IPS DF 6.9 (cell line): ENCODE measurements at regions not wholly inside any gene's neighbourhood (a gene's known extent, or its start where the extent isn't known, plus 50 kb on each side); places are given as distances from the start of the nearest gene placed in this dataset.

ENCODE experiments used
- DNase-seq: peaks from one replicate; pipeline ENCODE4 v3.0.0-alpha.2; 2013; ENCODE audit warnings: low read depth, low spot score
- H3K27ac ChIP-seq: one replicate; pipeline ENCODE4 v1.5.1; 2013; ENCODE audit warnings: low read length, control low read depth
- H3K27me3 ChIP-seq: 2 replicates; pipeline ENCODE4 v1.6.1; 2013; ENCODE audit warnings: mild to moderate bottlenecking, low read length; ENCODE audit not compliant: control insufficient read depth, insufficient read depth
- H3K36me3 ChIP-seq: 2 replicates; pipeline ENCODE4 v1.6.1; 2013; ENCODE audit warnings: low read length; ENCODE audit not compliant: control insufficient read depth, insufficient read depth
- H3K4me1 ChIP-seq: 2 replicates; pipeline ENCODE4 v1.6.1; 2013; ENCODE audit warnings: low read length; ENCODE audit not compliant: control insufficient read depth, insufficient read depth
- H3K4me3 ChIP-seq: 2 replicates; pipeline ENCODE4 v1.5.1; 2013; ENCODE audit warnings: mild to moderate bottlenecking, low read length
- H3K9me3 ChIP-seq: 2 replicates; pipeline ENCODE4 v1.6.1; 2013; ENCODE audit warnings: low read length, inconsistent platforms; ENCODE audit not compliant: control insufficient read depth, insufficient read depth
- WGBS: extraction: QIAGEN DNeasy Blood & Tissue Kit; methylation state at CpG from one replicate; pipeline ENCODE4 v1.1.7; 2013; ENCODE audit warnings: mixed read lengths, missing lambda C conversion rate; ENCODE audit not compliant: insufficient read length, insufficient coverage; 5-methylcytosine and 5-hydroxymethylcytosine counted together

DNA sequence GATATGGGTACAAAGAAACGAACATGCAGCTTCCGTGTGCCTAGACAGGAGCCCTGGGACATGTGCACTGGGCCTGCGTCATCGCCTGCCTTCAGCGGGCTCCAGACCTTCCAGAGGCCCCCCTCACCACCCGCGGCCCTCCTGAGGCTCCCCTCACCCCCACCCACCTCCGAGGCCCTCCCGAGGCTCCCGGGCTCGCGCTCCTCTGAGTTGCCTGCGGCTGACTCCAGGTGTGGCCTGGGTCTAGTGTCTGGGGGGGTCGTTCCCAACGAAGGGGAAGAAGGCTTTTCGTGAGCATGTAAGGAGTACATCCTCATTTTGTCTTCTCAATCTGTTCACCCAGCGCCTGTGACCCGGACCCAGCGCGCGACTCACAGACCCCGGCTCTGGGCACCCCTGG is 177.3 kb upstream of the ZNF32 start:
- DNase-seq, result no peak
- H3K27me3 ChIP-seq, result no peaks in the 10 kb centered on the region
- H3K27ac ChIP-seq, result no peak overlapping the region
- no peak overlapping the region for H3K4me3 ChIP-seq
- no peaks in the 10 kb centered on the region for H3K4me1 ChIP-seq
- no peaks in the 10 kb centered on the region for H3K9me3 ChIP-seq
- no CpG with 5 or more reads among the region's 22 CpGs for WGBS
- H3K36me3 ChIP-seq, result no peaks in the 10 kb centered on the region

DNA sequence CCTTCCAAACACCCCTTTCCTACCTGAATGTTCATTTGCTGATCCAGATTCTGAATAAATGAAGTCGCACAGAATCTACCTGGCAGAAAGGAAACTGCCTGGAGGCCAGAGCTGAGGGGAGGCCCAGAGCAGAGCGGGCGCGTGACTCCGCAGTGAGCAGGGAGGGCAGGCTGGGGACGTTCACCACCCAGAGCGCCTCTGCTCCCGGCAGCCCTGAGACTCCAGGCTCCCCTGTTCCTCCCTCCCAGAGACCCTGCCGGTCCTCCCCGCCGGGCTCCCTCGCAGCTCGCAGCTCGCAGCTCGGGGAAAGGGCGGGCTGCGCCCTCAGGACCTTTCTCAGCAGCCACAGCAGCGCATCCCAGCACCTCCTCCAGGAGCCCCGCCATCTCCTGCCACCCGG is 176.7 kb upstream of the ZNF32 start:
- no CpG with 5 or more reads among the region's 20 CpGs for WGBS

DNA sequence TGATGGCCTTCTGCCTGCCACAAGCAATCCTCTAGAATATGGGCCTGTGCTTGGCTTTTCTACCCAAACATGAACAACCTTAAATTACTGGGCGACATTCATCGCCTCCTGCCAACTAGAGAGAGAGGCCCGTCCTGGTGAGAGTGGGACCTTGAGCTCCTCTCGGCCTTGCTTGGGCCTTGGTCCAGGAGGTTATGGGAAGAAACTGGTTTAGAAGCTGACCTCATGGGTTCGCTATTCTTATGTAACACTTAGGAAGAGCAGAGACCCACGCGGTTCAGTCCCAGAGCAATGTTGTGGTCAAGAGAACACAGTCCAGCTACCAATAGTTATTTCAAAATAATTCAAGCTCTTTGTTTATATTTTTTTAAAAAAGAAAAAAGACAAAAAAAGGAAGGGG is 176.3 kb upstream of the ZNF32 start:
- WGBS, result no CpG with 5 or more reads among the region's 7 CpGs
- DNase-seq, result no peak
- Histone ChIP-seq H3K27ac (no peak overlapping the region), H3K27me3 (no peaks in the 10 kb centered on the region), H3K9me3 (no peaks in the 10 kb centered on the region), H3K4me1 (no peaks in the 10 kb centered on the region), H3K36me3 (no peaks in the 10 kb centered on the region), H3K4me3 (no peak overlapping the region)

More for the DNA sequence above, 176.7 kb upstream of the ZNF32 start:
- no peak overlapping the region for H3K27ac ChIP-seq
- no peaks in the 10 kb centered on the region for H3K4me1 ChIP-seq
- no peak overlapping the region for H3K4me3 ChIP-seq
- no peaks in the 10 kb centered on the region for H3K36me3 ChIP-seq
- H3K27me3 ChIP-seq, result no peaks in the 10 kb centered on the region
- no peak for DNase-seq
- H3K9me3 ChIP-seq, result no peaks in the 10 kb centered on the region

DNA sequence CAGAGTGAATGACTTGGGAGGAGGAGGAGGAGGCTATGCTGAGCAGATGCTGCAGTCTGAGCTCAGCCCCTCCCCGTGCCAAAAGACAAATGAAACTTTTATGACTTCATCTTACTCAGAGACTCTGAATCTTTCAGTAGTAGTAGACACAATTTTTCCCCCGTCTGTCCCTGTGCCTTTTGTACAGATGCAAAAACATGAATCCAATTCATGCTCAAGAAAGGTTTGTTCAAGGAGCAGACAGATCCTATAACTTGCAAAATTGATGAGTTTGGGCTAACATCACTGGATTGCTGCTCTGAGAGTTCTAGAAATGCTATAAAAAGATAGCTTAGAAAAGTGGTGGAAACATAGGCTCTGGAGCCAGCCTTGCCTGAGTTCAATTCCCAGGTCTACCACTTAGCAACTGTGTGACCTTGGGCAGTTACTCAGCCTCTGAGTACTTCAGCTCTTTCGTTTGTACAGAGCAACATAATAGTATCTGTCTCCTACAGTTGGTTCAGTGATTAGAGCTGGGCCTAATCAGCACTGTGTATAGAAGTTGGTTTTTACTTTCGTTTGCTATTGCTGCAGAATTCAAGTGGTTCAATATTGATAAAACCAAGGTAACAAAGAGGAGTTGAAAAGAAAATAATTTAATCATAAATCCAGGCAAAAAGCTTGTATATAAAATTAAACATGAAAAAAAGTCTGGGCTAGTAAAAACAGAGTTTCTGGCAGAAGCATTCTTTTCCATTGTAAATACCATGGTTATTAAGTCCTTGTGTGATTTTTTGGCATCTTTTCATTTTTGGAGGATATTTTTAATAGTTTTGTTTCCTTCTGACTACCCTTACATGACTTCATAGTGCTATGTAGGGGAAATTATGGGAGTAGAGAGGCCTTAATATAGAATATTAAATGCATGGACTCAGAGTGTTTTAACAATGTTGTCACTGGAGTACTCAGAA is 174.2 kb upstream of the ZNF32 start:
- H3K27ac ChIP-seq, result no peak overlapping the region

DNA sequence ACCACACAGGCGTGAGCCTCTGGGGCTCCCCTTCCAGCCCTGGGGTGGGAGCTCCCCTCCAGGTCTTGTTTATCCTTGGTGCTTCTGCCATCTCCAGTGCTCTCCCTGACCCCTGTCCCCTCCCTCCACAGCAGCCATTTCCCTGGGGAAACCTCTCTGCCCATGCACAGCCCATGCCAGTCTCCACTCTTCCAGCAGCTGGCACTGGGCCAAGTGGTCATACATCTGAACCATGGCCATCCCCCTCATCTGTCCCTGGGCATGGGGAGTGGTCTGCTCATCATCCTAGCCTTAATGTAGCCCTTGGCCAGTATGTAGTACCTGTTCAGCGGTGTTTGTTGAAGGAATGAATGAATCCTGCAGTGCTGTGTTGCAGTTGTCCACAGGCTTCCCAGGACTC is 172.4 kb upstream of the ZNF32 start:
- no peak overlapping the region for H3K27ac ChIP-seq
- no peak overlapping the region for H3K4me3 ChIP-seq
- no peaks in the 10 kb centered on the region for H3K9me3 ChIP-seq
- H3K36me3 ChIP-seq, result no peaks in the 10 kb centered on the region
- H3K4me1 ChIP-seq, result no peaks in the 10 kb centered on the region
- DNase-seq, result no peak
- no peaks in the 10 kb centered on the region; the same call in 1 of the 2 replicates for H3K27me3 ChIP-seq
- no CpG with 5 or more reads among the region's 2 CpGs for WGBS

More for the DNA sequence above, 174.2 kb upstream of the ZNF32 start:
- Histone ChIP-seq H3K4me3 (no peak overlapping the region), H3K4me1 (no peaks in the 10 kb centered on the region), H3K36me3 (no peaks in the 10 kb centered on the region), H3K27me3 (no peaks in the 10 kb centered on the region; the same call in 1 of the 2 replicates), H3K9me3 (no peaks in the 10 kb centered on the region)
- no peak for DNase-seq
- no CpG with 5 or more reads among the region's 4 CpGs for WGBS

DNA sequence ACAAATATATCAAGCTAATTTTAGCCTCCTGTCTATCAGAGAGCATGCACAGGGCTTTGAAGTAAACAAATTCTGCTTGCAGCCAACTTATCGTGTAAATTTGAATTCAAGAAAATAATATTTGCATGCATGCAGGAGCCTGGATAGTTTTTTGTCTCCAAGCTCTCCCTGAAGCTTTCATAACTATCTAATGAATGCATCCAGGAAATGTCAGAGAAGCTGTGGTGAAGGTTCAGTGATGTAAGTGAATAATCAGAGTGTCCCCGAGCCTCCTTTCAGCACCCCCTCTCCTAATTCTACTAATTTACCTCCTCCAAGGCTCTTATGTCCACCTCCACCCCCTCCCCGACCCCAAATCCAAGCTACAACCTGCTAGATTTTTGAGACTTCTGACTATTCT is 172.0 kb upstream of the ZNF32 start:
- Histone ChIP-seq H3K27me3 (no peaks in the 10 kb centered on the region; the same call in 1 of the 2 replicates), H3K27ac (no peak overlapping the region), H3K9me3 (no peaks in the 10 kb centered on the region), H3K4me1 (no peaks in the 10 kb centered on the region), H3K36me3 (no peaks in the 10 kb centered on the region), H3K4me3 (no peak overlapping the region)
- DNase-seq, result no peak
- 100% methylated on average over 1 of the region's 3 CpGs for WGBS

DNA sequence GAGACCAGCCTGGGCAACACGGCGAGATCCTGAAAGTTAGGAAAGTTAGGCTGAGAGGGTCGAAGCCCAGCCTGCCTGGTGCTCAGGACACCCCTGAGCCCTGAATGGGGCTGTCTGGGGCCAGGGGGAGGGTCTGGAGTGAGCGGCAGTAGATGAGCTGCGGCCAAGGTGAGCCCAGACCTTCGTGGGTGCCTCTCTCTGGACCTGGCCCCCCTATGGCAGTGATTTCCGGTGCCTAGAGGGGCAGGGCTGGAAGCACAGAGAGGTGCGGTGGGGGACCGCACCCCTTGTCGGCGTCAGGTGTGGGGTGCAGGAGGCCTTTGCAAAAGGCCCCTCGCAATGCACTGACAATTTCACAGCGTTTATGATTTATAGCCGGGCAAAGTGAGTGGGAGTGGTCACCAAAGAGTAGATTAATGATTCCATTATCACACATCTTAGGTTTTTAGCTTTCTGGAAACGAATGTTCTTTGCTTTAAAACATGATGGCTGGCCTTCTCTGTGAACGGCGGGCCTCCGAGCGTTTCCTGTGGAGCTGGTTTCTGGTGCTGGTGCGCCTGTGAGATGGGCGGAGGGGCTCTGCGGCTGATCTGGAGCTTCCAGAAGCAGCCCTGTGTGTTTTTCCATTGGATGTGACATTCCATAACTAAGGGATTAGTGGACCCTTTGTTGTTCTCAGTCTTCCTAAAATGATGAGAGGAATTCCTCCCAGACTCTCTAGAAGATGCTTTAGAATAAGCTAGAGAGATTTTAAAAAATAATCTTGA is 171.0 kb upstream of the ZNF32 start:
- Histone ChIP-seq H3K4me3 (no peak overlapping the region), H3K36me3 (no peaks in the 10 kb centered on the region), H3K27ac (no peak overlapping the region), H3K27me3 (no peaks in the 10 kb centered on the region; the same call in 1 of the 2 replicates), H3K4me1 (no peaks in the 10 kb centered on the region), H3K9me3 (no peaks in the 10 kb centered on the region)
- WGBS, result no CpG with 5 or more reads among the region's 22 CpGs
- DNase-seq, result no peak

DNA sequence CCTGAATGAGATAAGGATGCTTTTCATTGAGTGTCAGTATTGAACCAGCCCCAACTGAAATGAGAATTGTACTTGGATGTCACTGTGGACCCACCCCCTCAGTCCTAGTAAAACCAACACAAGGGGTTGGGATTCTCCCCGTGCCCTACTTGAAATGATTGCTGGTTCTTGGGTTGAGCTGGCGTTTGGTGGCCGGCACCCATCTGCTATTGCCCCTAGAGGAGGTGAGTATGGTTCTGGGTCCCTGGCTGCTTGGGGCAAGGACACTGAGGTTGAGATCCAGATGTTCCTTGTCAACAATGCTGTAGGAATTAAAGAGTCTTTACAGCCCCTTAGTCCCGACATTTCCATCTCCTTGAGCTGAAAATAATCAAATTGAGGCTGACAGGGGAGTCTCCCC is 170.0 kb upstream of the ZNF32 start:
- Histone ChIP-seq H3K4me3 (no peak overlapping the region), H3K27ac (no peak overlapping the region), H3K27me3 (no peaks in the 10 kb centered on the region; the same call in 1 of the 2 replicates), H3K4me1 (no peaks in the 10 kb centered on the region), H3K36me3 (no peaks in the 10 kb centered on the region), H3K9me3 (no peaks in the 10 kb centered on the region)
- DNase-seq, result no peak
- no CpG with 5 or more reads among the region's 4 CpGs for WGBS

DNA sequence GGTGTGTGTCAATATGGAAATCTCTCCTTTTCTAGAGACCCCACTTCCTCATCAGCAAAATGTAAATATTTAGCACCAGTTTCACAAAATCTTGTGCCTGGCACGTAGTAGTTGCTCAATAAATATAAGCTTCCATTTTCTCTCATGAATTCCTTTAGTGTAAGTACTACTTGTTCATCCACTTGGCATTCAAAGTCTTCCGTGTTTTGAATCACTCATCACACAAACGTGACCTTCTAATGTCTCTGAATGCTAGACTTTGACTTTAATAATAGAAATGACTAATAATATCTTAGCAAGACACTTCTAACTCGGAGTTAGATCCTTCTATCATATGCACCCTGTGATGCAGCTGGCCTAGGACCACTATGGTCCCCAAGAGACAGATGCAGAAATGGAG is 168.7 kb upstream of the ZNF32 start:
- no peaks in the 10 kb centered on the region; the same call in 1 of the 2 replicates for H3K27me3 ChIP-seq
- no peaks in the 10 kb centered on the region for H3K4me1 ChIP-seq
- DNase-seq, result no peak
- no CpG with 5 or more reads among the region's 4 CpGs for WGBS
- H3K4me3 ChIP-seq, result no peak overlapping the region
- H3K9me3 ChIP-seq, result no peaks in the 10 kb centered on the region
- H3K27ac ChIP-seq, result no peak overlapping the region
- no peaks in the 10 kb centered on the region for H3K36me3 ChIP-seq
